K562 (cell line): ENCODE measurements at regions not wholly inside any gene's neighbourhood (a gene's known extent, or its start where the extent isn't known, plus 50 kb on each side); places are given as distances from the start of the nearest gene placed in this dataset.

Experiments used
- CREB5 ChIP-seq: fragments of 250-450 bp; sonication (Bioruptor Pico); IDR thresholded peaks from 2 replicates; pipeline ENCODE4 v1.5.0; 2020; ENCODE audit warnings: mild to moderate bottlenecking
- CTCF ChIP-seq, 3 experiments: IDR thresholded peaks in 2 of 3; conservative IDR thresholded peaks in 1 of 3; 2 replicates each; pipeline ENCODE4 v1.5.1; 2011 to 2012; ENCODE audit warnings: low read length in 3 of 3, mild to moderate bottlenecking in 3 of 3, control low read depth in 2 of 3, improper control_type of control experiment in 1 of 3, inconsistent platforms in 1 of 3, low read depth in 1 of 3, mixed read lengths in 1 of 3, moderate library complexity in 1 of 3; ENCODE audit not compliant: insufficient read depth in 2 of 3
- FOXO4 ChIP-seq: fragments of 450-650 bp; formaldehyde crosslinking; IDR thresholded peaks from 2 replicates; pipeline ENCODE4 v1.4.0; 2020; ENCODE audit warnings: mild to moderate bottlenecking, moderate library complexity
- HCFC1 ChIP-seq: IDR thresholded peaks from 2 replicates; pipeline ENCODE4 v1.6.1; 2012; ENCODE audit warnings: low read depth, low read length, improper control_type of control experiment
- HNRNPH1 ChIP-seq: fragments of 200-400 bp; formaldehyde crosslinking; optimal IDR thresholded peaks from 2 replicates; pipeline ENCODE3; 2017; ENCODE audit warnings: low read depth, mild to moderate bottlenecking, low read length, moderate library complexity
- MEF2A ChIP-seq: IDR thresholded peaks from 2 replicates; pipeline ENCODE4 v1.6.1; 2011; ENCODE audit warnings: low read depth, mild to moderate bottlenecking, low read length, moderate library complexity; ENCODE audit not compliant: control insufficient read depth
- SRSF9 ChIP-seq: fragments of 200-400 bp; formaldehyde crosslinking; IDR thresholded peaks from 2 replicates; pipeline ENCODE4 v1.6.1; 2017; ENCODE audit warnings: low read depth, low read length, borderline replicate concordance
- TARDBP ChIP-seq: fragments of 450-650 bp; IDR thresholded peaks from 2 replicates; pipeline ENCODE4 v1.6.1; 2016
- ZBTB8A ChIP-seq: fragments of 450-650 bp; IDR thresholded peaks from 2 replicates; pipeline ENCODE4 v1.6.1; 2018; ENCODE audit warnings: mild to moderate bottlenecking, moderate library complexity; ENCODE audit not compliant: partially characterized antibody
- ZEB2 ChIP-seq: fragments of 450-650 bp; IDR thresholded peaks from 2 replicates; pipeline ENCODE4 v1.6.1; 2016
- ZKSCAN8 ChIP-seq: fragments of 200-800 bp; sonication (Bioruptor generic); IDR thresholded peaks from 2 replicates; pipeline ENCODE4 v1.6.1; 2016; ENCODE audit warnings: missing genetic modification characterization, missing compliant biosample characterization
- ZNF121 ChIP-seq: sonication (generic); formaldehyde crosslinking; conservative IDR thresholded peaks from 2 replicates; pipeline ENCODE4 v1.8.0; 2022; ENCODE audit warnings: missing genetic modification reagents
- ZNF133 ChIP-seq: fragments of 250-450 bp; sonication (Bioruptor Pico); IDR thresholded peaks from 2 replicates; pipeline ENCODE4 v1.4.0; 2020; ENCODE audit warnings: mild to moderate bottlenecking

GRCh38 chr17:70484050-70484449, 314.7 kb downstream of the KCNJ2 start:
- TF ChIP-seq CREB5 (CRISPR knock-in tag), result no peak
- no peak for TF ChIP-seq HCFC1
- no peak for TF ChIP-seq HNRNPH1
- no peak for TF ChIP-seq ZKSCAN8 (CRISPR knock-in tag)
- no peak for TF ChIP-seq CTCF (IDR thresholded peaks at IDR 0.05 in 2 of 3, conservative IDR thresholded peaks at IDR 0.05 in 1 of 3; ENCODE audit: insufficient read depth in 2 of 3, low read depth in 1 of 3, low read length in 3 of 3)
- no peak for TF ChIP-seq MEF2A
- TF ChIP-seq ZEB2, result no peak
- TF ChIP-seq ZBTB8A, result no peak
- TF ChIP-seq FOXO4, result no peak
- no peak for TF ChIP-seq ZNF133 (CRISPR knock-in tag)
- no peak for TF ChIP-seq SRSF9
- TF ChIP-seq TARDBP, result no peak
- no peak for TF ChIP-seq ZNF121
